Prostate gland (tissue), 2 donors: ENCODE measurements at regions not wholly inside any gene's neighbourhood (a gene's known extent, or its start where the extent isn't known, plus 50 kb on each side); places are given as distances from the start of the nearest gene placed in this dataset.

Source experiments
- DNase-seq: peaks from one replicate; pipeline ENCODE4 v3.0.0-alpha.2; 2019; ENCODE audit warnings: low spot score
- H3K27ac ChIP-seq, 2 donors: fragments of 200-600 bp; sonication (generic); 2 replicates each; pipeline ENCODE4 v1.5.1; 2017 to 2019
- H3K27me3 ChIP-seq: fragments of 200-600 bp; sonication (generic); replicated peaks from 2 replicates; pipeline ENCODE4 v1.5.1; 2019; ENCODE audit not compliant: insufficient read depth
- H3K36me3 ChIP-seq, 2 donors: fragments of 200-600 bp; sonication (generic); 1 replicate in 1 of 2; 2 replicates in 1 of 2; pipeline versions ENCODE4 v1.5.1 to v1.8.1; 2017 to 2019
- H3K4me1 ChIP-seq: fragments of 200-600 bp; sonication (generic); replicated peaks from 2 replicates; pipeline ENCODE4 v1.5.1; 2019
- H3K4me3 ChIP-seq, 2 donors: fragments of 200-600 bp; sonication (generic); 2 replicates each; pipeline ENCODE4 v1.5.1; 2017 to 2019
- H3K9me3 ChIP-seq: fragments of 200-600 bp; sonication (generic); 2 replicates; pipeline ENCODE4 v1.5.1; 2017
- CTCF ChIP-seq, 4 experiments: fragments of 200-600 bp in 2 of 4; fragments of 450-650 bp in 2 of 4; sonication (generic) in 2 of 4; IDR thresholded peaks; 1 replicate in 3 of 4; 2 replicates in 1 of 4; pipeline ENCODE4 v1.5.1; 2016 to 2019; ENCODE audit warnings: antibody characterized with exemption in 4 of 4, mild to moderate bottlenecking in 2 of 4, moderate library complexity in 2 of 4
- POLR2A ChIP-seq: fragments of 450-650 bp; IDR thresholded peaks from one replicate; pipeline ENCODE4 v1.6.1; 2016; ENCODE audit warnings: antibody characterized with exemption, mild to moderate bottlenecking
- POLR2AphosphoS5 ChIP-seq: sonication (generic); formaldehyde crosslinking; IDR thresholded peaks from one replicate; pipeline ENCODE4 v1.6.1; 2017; ENCODE audit warnings: antibody characterized with exemption
- WGBS: methylation state at CpG from one replicate; pipeline ENCODE4 v1.1.5; 2018; 5-methylcytosine and 5-hydroxymethylcytosine counted together
- intact Hi-C: fragments of 100-400 bp; cut with DNase I; formaldehyde crosslinking; loops from one replicate; pipeline ENCODE4 v1.14.2; 2022

- H3K27ac ChIP-seq: no peak overlapping the region
- no peak overlapping the region for H3K4me3 ChIP-seq
- intact Hi-C loops: loop anchor here (5.0 kb wide), 2 partner anchors 159 to 184 kb away; no protein-coding TSS in a partner anchor
- no peaks in the 10 kb centered on the region for H3K9me3 ChIP-seq
- no peaks in the 10 kb centered on the region for H3K27me3 ChIP-seq
- WGBS: 73% methylated on average over 3 of the region's 3 CpGs
- H3K36me3 ChIP-seq: no peaks in the 10 kb centered on the region
- H3K4me1 ChIP-seq: peaks cover 21% of the 10 kb centered on the region
- no peak for DNase-seq
- no peak for TF ChIP-seq POLR2A
- TF ChIP-seq CTCF (IDR thresholded peaks at IDR 0.05): no peak
- TF ChIP-seq POLR2AphosphoS5: no peak
These were observed 117.7 kb downstream of the COPRS start for GRCh38 chr17:31741371-31741770.

GRCh38 chr17:31740611-31741082 lies 118.4 kb downstream of the COPRS start:
- TF ChIP-seq POLR2AphosphoS5 (peak; percentile 33), POLR2A (no peak), CTCF (IDR thresholded peaks at IDR 0.05) (no peak)
- Histone ChIP-seq H3K27me3 (no peaks in the 10 kb centered on the region), H3K9me3 (no peaks in the 10 kb centered on the region), H3K4me1 (peaks cover 21% of the 10 kb centered on the region), H3K36me3 (no peaks in the 10 kb centered on the region), H3K27ac (peak overlapping the region in 1 of 2 donors; percentile 24), H3K4me3 (no peak overlapping the region)
- no peak for DNase-seq
- WGBS: 16% methylated on average over 4 of the region's 4 CpGs
- intact Hi-C loops: loop anchor here (5.0 kb wide), 2 partner anchors 158 to 183 kb away; no protein-coding TSS in a partner anchor

- DNase-seq: no peak
- intact Hi-C loops: loop anchor here (5.0 kb wide), 1 partner anchor 103 kb away; no protein-coding TSS in a partner anchor
These were observed 119.9 kb downstream of the COPRS start for GRCh38 chr17:31738996-31739699.

GRCh38 chr17:31738488-31738887 lies 120.6 kb downstream of the COPRS start:
- DNase-seq: no peak
- peaks cover 9% of the 10 kb centered on the region for H3K4me1 ChIP-seq
- no peak overlapping the region for H3K4me3 ChIP-seq
- H3K9me3 ChIP-seq: no peaks in the 10 kb centered on the region
- no peak for TF ChIP-seq POLR2A
- no peak for TF ChIP-seq POLR2AphosphoS5
- no peak for TF ChIP-seq CTCF (IDR thresholded peaks at IDR 0.05)
- H3K27me3 ChIP-seq: no peaks in the 10 kb centered on the region
- intact Hi-C loops: loop anchor here (5.0 kb wide), 1 partner anchor 104 kb away; no protein-coding TSS in a partner anchor
- no peak overlapping the region for H3K27ac ChIP-seq
- no peaks in the 10 kb centered on the region for H3K36me3 ChIP-seq

More at GRCh38 chr17:31738996-31739699, 119.9 kb downstream of the COPRS start:
- WGBS: 86% methylated on average over 2 of the region's 2 CpGs
- H3K9me3 ChIP-seq: no peaks in the 10 kb centered on the region
- H3K36me3 ChIP-seq: no peaks in the 10 kb centered on the region
- peaks cover 15% of the 10 kb centered on the region for H3K4me1 ChIP-seq
- no peak for TF ChIP-seq POLR2AphosphoS5
- no peak for TF ChIP-seq CTCF (IDR thresholded peaks at IDR 0.05)
- TF ChIP-seq POLR2A: no peak
- H3K27ac ChIP-seq: peak overlapping the region in 1 of 2 donors; percentile 24
- H3K27me3 ChIP-seq: no peaks in the 10 kb centered on the region
- H3K4me3 ChIP-seq: no peak overlapping the region

- Histone ChIP-seq H3K9me3 (no peaks in the 10 kb centered on the region), H3K27ac (no peak overlapping the region), H3K27me3 (no peaks in the 10 kb centered on the region), H3K36me3 (no peaks in the 10 kb centered on the region), H3K4me1 (peaks cover 9% of the 10 kb centered on the region), H3K4me3 (no peak overlapping the region)
- intact Hi-C loops: loop anchor here (5.0 kb wide), 1 partner anchor 104 kb away; no protein-coding TSS in a partner anchor
- no peak for TF ChIP-seq POLR2A
- TF ChIP-seq POLR2AphosphoS5: peak; percentile 82
- TF ChIP-seq CTCF (IDR thresholded peaks at IDR 0.05): peak in 2 of 4 experiments; percentile 43 to 53
- 52% methylated on average over 8 of the region's 8 CpGs for WGBS
- DNase-seq: peak; percentile 63
These were observed 121.0 kb downstream of the COPRS start for GRCh38 chr17:31738067-31738466.
